Frontal cortex (tissue), 3 donors: ENCODE measurements at regions not wholly inside any gene's neighbourhood (a gene's known extent, or its start where the extent isn't known, plus 50 kb on each side); places are given as distances from the start of the nearest gene placed in this dataset.

Experiments
- DNase-seq, 2 donors: peaks; one replicate each; pipeline ENCODE4 v3.0.0; 2012; ENCODE audit warnings: low spot score in 2 of 2
- FAIRE-seq: peaks from 2 replicates; lab custom pipeline; 2012; peaks lifted over from hg19 to GRCh38; lab: Jason Lieb, UNC
- donor health status: control.
- donor health status: control.
- donor health status: control.

DNA sequence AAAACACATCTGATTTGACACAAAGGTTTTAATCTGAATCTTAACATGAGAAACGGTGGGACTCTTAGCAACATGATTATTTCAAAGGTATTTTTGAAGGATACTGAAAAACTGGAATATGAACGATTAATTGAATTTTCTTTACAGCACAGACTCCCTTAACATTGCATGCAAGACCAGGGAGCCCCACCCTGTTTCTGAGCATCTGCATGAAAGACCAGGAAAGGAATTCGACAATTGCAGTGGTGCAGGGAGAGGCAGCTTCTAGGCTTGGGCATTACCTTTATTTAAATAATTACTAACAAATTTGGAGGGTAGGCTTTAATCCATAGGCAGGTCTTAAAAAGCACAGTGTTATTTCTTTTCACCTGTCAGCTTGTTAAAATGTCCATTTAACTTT is 240.6 kb upstream of the TOPAZ1 start:
- FAIRE-seq, result no peak
- no peak for DNase-seq

- no peak for FAIRE-seq
- no peak for DNase-seq
Measured at GRCh38 chr3:44003801-44004200, 237.9 kb upstream of the TOPAZ1 start.

DNA sequence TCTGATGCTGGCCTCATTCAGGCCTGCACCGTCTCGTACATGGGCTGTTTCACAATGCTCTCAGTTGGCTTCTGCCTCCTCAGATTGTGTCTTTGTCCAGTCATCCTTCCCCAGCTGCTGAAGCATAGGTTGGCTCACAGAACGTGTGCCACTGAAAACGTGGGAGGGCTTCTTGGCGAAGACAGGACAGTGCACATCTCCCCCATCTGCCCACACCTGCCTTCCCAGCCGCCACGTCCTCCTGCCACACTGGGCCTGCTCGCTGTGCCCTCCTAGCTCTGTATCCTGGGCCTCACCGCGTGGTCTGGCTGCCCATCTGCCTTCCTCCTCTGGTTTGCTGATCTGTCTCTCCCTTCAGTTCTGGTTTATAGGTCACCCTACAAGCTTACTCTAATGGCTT is 230.0 kb upstream of the TOPAZ1 start:
- no peak for FAIRE-seq

DNA sequence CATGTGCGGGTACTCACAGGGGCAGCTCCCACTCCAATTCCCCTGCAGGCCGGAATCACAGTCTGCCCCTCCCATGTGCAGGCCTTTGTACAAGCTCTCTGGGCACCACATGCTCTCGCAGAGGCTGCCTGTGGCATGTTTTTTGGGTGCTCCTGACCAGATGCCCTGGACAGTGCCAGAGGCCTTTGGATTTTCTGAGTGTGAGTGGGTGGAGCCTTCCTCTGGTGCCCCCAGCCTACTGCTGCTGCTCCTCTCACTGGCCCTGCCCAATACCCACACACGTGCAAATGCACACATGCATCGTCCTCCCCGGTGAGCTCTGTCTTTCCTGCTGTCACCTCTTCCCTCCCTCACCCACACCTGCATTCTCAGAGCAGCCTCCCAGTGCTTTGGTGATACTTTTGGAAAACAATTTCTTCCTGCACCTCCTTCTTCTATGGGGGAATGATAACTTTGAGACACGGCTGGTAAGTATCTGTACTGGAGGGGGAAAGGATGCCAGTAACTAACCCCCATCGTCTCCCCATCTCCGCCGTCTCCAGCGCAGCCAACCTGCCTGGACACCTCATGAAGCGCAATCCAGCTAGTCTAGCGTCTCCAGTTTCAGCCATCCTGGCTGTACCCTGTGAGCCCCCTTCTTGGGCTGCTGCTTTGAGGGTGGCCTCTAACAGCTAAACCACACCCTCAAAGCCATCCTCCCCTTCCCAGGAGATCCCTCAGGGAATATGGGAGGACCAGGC is 229.4 kb upstream of the TOPAZ1 start:
- no peak for FAIRE-seq
- DNase-seq, result no peak

More for the DNA sequence above, 230.0 kb upstream of the TOPAZ1 start:
- DNase-seq, result no peak

- FAIRE-seq (no peak), DNase-seq (no peak)
Measured at GRCh38 chr3:44013967-44014366, 227.7 kb upstream of the TOPAZ1 start.

- DNase-seq (no peak), FAIRE-seq (no peak)
Measured at GRCh38 chr3:44015170-44015569, 226.5 kb upstream of the TOPAZ1 start.

DNA sequence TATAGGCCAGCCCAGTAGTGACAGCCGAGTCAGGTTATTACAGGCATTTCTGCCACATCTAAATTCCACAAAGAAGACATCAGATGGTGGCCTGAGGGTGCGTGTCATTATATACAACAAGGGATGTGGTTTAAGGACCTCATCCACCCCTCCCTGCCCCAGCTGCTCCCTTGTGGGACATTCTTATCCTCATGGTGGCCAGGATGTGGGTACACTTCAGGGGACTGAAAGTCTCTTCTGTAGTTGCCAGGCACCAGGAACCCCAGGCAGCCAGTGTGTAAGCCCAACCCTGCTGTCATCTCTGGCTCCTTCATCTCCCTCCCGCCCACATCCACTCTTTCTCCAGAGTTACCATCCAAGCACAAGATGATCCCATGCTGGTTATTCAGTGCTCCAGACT is 224.9 kb upstream of the TOPAZ1 start:
- FAIRE-seq (no peak), DNase-seq (no peak)

GRCh38 chr3:44018926-44019325 is 222.8 kb upstream of the TOPAZ1 start:
- no peak for DNase-seq
- no peak for FAIRE-seq

- DNase-seq (no peak), FAIRE-seq (no peak)
Measured at GRCh38 chr3:44019736-44020135, 221.9 kb upstream of the TOPAZ1 start.

GRCh38 chr3:44020143-44020542 is 221.5 kb upstream of the TOPAZ1 start:
- DNase-seq (no peak), FAIRE-seq (no peak)

GRCh38 chr3:44021651-44022594 is 219.8 kb upstream of the TOPAZ1 start:
- DNase-seq (no peak), FAIRE-seq (no peak)

DNA sequence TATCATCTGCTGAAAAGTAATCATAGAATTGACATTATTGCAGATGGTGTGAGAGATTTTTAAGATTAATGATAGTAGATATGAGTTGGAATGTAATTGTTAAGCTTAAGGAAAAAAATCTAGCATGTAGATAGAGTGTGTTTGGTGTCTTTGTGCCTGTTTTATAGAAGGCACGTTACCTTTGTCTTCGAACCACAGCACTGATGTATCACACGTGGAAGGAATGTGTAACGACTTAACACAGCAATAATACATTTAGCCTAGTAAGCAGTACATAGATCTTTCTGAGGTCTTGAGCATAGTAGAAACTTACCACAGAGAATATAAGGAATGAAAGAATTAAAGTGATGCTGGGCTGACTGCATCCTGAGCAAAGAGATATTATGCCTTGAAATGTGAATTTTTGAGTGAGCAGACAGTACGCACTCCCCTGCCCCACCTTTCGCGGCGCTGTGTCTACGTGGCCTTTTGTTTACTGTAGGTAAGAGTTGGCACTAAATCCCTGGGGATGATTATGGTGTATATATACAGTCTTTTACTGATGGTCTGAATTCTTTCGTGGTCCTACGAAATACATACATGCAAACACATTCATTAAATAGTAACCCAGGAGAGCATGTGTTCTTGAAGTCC is 217.6 kb upstream of the TOPAZ1 start:
- FAIRE-seq (no peak), DNase-seq (no peak)

GRCh38 chr3:44026220-44026865 is 215.3 kb upstream of the TOPAZ1 start:
- FAIRE-seq (no peak), DNase-seq (no peak)

- no peak for DNase-seq
- no peak for FAIRE-seq
Measured at GRCh38 chr3:44029100-44029499, 212.6 kb upstream of the TOPAZ1 start.

DNA sequence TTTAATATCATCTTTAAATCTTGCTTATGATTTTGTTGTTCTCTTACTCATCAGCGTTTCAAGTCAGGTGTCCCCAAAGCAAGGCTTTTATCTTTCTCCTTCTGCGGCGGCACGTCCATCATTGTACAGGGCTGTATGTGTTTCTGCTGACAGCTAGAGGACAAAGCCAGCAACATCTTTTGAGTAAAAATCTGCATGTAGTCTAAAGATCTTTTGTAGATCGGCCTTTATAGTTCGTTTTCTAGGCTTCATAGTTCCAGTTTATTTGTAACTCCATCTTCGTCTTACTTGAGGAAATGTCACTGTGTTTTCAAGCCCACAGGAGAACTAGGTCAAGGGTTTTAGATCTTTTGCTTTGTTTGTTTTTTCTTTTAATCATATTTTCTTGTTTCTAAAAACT is 211.4 kb upstream of the TOPAZ1 start:
- no peak for FAIRE-seq

DNA sequence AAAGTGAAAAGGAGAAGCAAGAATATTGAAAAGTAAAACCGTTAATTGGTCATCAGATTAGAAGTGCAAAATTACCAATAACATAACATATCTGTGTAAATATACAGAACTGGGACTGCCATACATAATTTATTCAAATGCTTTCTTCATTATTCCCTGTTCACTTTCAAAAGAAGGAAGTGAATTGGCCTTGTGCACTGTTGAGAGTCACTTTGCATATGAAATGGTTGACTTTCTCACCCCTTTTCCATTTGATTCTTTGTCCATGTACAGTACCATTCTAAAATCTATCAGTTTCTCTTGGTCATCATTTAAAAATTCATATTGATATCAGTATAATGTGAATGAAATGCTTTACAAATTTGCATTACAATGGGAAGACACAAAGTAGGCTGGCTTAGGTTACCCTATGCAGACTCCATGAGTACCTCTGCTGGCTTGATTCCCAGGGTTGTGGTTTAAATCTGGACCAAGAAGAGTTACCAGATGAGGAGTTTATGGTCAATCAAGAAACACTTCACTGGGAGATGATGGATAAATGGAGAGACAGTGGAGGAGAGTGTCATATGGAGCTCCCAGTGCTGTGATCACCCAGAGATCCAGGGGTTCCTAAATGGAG is 210.9 kb upstream of the TOPAZ1 start:
- FAIRE-seq (no peak), DNase-seq (no peak)

More for the DNA sequence above, 211.4 kb upstream of the TOPAZ1 start:
- no peak for DNase-seq

DNA sequence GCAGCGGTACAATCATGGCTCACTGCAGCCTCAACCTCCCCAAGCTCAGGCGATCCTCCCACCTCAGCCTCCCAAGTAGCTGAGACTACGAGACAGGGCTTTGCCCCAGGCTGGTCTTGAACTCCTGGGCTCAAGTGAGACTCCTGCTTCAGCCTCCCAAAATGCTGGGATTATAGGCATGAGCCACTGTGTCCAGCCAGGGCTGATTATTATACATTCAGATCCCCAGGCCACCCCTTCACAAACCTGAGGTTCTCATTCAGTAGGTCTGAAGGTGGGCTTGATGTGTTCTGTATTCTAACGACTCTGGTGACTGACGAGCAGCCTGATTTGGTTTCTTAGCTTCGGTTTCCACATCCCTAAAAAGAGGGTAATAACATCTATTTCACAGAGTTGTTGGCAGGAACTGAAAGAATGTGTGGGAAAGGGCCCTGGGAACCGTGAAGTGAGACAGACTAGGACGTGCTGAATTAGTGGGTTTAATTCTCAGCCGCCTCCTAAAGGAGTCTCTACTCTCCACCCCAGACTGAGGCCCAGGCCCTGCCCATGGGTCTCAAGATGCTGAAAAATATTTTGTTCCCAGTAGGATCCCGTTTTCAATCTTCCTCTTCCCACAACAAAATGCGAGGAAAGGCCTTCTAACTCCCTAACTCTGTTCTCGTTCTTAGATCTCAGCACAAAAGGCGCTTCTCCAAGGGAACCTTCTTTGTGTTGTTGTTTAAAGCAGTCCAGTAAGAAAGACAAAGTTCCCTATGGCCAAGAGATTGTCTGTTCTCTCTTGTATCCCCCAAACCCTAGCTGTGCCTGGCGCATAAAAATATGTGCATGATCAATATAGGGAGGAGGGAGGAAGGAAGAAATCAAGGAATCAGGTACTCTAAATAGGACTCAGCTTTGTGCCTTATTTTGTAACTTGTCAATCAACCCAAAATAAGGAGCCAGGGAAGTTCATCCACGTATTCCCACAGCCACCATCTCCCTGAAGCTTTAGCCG is 210.0 kb upstream of the TOPAZ1 start:
- no peak for FAIRE-seq
- no peak for DNase-seq

DNA sequence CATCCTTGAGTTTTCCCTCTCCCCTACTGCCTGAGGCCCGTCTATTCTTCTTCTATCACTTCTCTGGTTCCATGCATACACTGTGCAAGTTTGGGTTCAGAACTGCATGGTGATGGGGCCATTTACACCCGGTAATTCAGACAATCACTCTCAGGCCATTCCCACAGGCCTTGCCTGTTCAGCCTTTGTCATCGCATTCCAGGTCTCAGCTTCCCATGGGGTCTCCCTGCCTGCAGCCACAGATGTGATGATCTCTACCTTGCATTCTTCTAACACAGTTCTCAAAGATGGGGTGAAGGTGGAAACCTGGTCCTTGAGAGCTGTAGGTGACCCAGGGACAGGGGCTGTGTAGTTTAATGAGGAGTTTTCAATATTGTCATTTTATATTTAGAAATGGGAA is 209.2 kb upstream of the TOPAZ1 start:
- FAIRE-seq (no peak), DNase-seq (no peak)

DNA sequence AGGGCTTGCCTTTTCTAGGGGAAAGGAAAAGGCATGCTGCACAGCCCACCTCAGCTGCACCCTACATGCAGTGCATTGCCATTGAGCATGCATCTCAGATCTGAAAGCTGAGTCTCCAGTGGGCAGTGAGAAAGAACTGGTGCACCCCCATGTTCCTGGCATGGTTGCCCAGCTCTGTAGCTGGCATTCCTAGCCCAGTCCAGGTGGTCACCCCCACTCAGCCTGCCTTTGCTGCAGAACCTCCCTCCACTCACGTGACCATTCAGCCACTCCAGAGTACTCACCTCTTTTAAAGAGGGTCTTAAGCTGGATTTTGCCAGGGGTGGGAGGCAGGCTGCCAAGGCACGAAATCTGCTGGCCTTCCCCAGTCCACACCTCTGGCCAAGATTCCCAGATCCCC is 208.6 kb upstream of the TOPAZ1 start:
- DNase-seq (no peak), FAIRE-seq (no peak)
